ENCODE measurements at regions not wholly inside any gene's neighbourhood (a gene's known extent, or its start where the extent isn't known, plus 50 kb on each side); places are given as distances from the start of the nearest gene placed in this dataset.

GRCh38 chr1:222373216-222373615, 174.7 kb downstream of the HHIPL2 start:
- TF ChIP-seq PRDM6 (tag by site-specific recombination; IDR thresholded peaks at IDR 0.05): no peak
- TF ChIP-seq ZNF529 (tag by site-specific recombination; IDR thresholded peaks at IDR 0.05; ENCODE audit: insufficient replicate concordance): no peak
- no peak for TF ChIP-seq ZNF792 (tag by site-specific recombination; IDR thresholded peaks at IDR 0.05)
- TF ChIP-seq WT1 (tag by site-specific recombination; IDR thresholded peaks at IDR 0.05): no peak
- no peak for TF ChIP-seq ZNF623 (tag by site-specific recombination; IDR thresholded peaks at IDR 0.05)
- no peak for TF ChIP-seq ZNF211 (tag by site-specific recombination; IDR thresholded peaks at IDR 0.05; ENCODE audit: low read depth)
- TF ChIP-seq ZNF580 (tag by site-specific recombination; IDR thresholded peaks at IDR 0.05): no peak
- TF ChIP-seq ZNF324 (tag by site-specific recombination; IDR thresholded peaks at IDR 0.05): no peak
- no peak for TF ChIP-seq ZNF112 (tag by site-specific recombination; IDR thresholded peaks at IDR 0.05)
- no peak for TF ChIP-seq ZNF514 (tag by site-specific recombination; IDR thresholded peaks at IDR 0.05)
- TF ChIP-seq ZNF138 (tag by site-specific recombination; IDR thresholded peaks at IDR 0.05; ENCODE audit: borderline replicate concordance): no peak
- TF ChIP-seq ZNF16 (tag by site-specific recombination; IDR thresholded peaks at IDR 0.05; ENCODE audit: low read depth): no peak
- TF ChIP-seq ZNF561 (tag by site-specific recombination; IDR thresholded peaks at IDR 0.05; ENCODE audit: borderline replicate concordance): no peak
- TF ChIP-seq HOXA7 (CRISPR knock-in tag; IDR thresholded peaks at IDR 0.05; ENCODE audit: borderline replicate concordance): no peak
- TF ChIP-seq PATZ1 (tag by site-specific recombination; IDR thresholded peaks at IDR 0.05): no peak
- Histone ChIP-seq H3K36me3 (ENCODE audit: control insufficient read depth in 2 of 2, insufficient read depth in 1 of 2, low read length in 2 of 2) (no peaks in the 10 kb centered on the region), H3K4me3 (ENCODE audit: low read depth, low read length) (no peak overlapping the region), H3K9me3 (ENCODE audit: control insufficient read depth, insufficient read depth, low read depth, low read length) (no peaks in the 10 kb centered on the region), H3K4me1 (ENCODE audit: control insufficient read depth, insufficient read depth, low read length) (no peaks in the 10 kb centered on the region), H3K27ac (ENCODE audit: extremely low read depth, low read depth, low read length) (no peak overlapping the region)
- POLR2A ChIA-PET: no interaction called here
- CTCF ChIA-PET: no interaction called here

GRCh38 chr1:222372221-222372620, 175.7 kb downstream of the HHIPL2 start:
- no peak for TF ChIP-seq ZNF76 (tag by site-specific recombination; IDR thresholded peaks at IDR 0.05; ENCODE audit: borderline replicate concordance, low read depth)
- TF ChIP-seq ZNF549 (tag by site-specific recombination; IDR thresholded peaks at IDR 0.05): no peak
- Histone ChIP-seq H3K27ac (ENCODE audit: extremely low read depth, low read depth, low read length) (no peak overlapping the region), H3K36me3 (ENCODE audit: control insufficient read depth in 2 of 2, insufficient read depth in 1 of 2, low read length in 2 of 2) (no peaks in the 10 kb centered on the region), H3K4me3 (ENCODE audit: low read depth, low read length) (no peak overlapping the region), H3K9me3 (ENCODE audit: control insufficient read depth, insufficient read depth, low read depth, low read length) (no peaks in the 10 kb centered on the region), H3K4me1 (ENCODE audit: control insufficient read depth, insufficient read depth, low read length) (no peaks in the 10 kb centered on the region)
- ChIA-PET CTCF (interaction anchor here (0.6 to 0.7 kb wide), 2 partner anchors 138 to 599 kb away, joined by 4 read pairs; no protein-coding TSS in a partner anchor), POLR2A (no interaction called here)

GRCh38 chr1:222370913-222371675, 176.8 kb downstream of the HHIPL2 start:
- no peak overlapping the region for H3K4me3 ChIP-seq (ENCODE audit: low read depth, low read length)
- ChIA-PET CTCF (no interaction called here), POLR2A (no interaction called here)
- H3K9me3 ChIP-seq (ENCODE audit: control insufficient read depth, insufficient read depth, low read depth, low read length): no peaks in the 10 kb centered on the region
- H3K27ac ChIP-seq (ENCODE audit: extremely low read depth, low read depth, low read length): no peak overlapping the region
- H3K4me1 ChIP-seq (ENCODE audit: control insufficient read depth, insufficient read depth, low read length): no peaks in the 10 kb centered on the region
- H3K36me3 ChIP-seq (ENCODE audit: control insufficient read depth in 2 of 2, insufficient read depth in 1 of 2, low read length in 2 of 2): no peaks in the 10 kb centered on the region
- no peak for TF ChIP-seq ZNF571 (tag by site-specific recombination; IDR thresholded peaks at IDR 0.05)
- no peak for TF ChIP-seq ZNF148 (tag by site-specific recombination; IDR thresholded peaks at IDR 0.05; ENCODE audit: borderline replicate concordance)
- no peak for TF ChIP-seq BCL11B (tag by site-specific recombination; IDR thresholded peaks at IDR 0.05; ENCODE audit: low read depth)
- TF ChIP-seq ZNF350 (tag by site-specific recombination; IDR thresholded peaks at IDR 0.05): no peak
- no peak for TF ChIP-seq ZNF645 (tag by site-specific recombination; IDR thresholded peaks at IDR 0.05)
- TF ChIP-seq ZBTB26 (tag by site-specific recombination; optimal IDR thresholded peaks at IDR 0.05): no peak

All from HEK293 (cell line).